HG03066 (cell line): ENCODE measurements at regions not wholly inside any gene's neighbourhood (a gene's known extent, or its start where the extent isn't known, plus 50 kb on each side); places are given as distances from the start of the nearest gene placed in this dataset.

Source experiments
- ATAC-seq: cut with Tn5 transposase; IDR thresholded peaks from one replicate; pipeline ENCODE4 v1.9.1; 2021; ENCODE audit warnings: low read depth; ENCODE audit not compliant: unreplicated experiment

DNA sequence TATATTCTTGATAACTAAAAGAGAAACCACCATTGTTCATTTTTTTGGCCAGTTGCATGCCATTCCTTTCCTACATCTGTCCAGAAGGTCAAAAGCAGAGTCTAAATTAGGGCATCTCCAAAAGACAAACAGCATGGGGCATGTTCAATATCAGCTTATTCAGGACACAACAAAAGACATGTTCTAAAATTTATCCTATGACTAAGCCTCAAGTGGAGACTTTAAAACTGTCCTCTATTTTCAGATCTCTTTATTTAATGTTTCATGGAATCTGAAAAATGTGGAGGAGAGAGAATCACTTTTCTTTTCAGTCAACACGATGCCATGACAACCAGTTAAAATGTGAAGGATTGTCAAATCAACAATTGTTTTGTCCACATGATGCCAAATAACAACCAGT lies 303.4 kb upstream of the PRMT6 start:
- no peak for ATAC-seq

DNA sequence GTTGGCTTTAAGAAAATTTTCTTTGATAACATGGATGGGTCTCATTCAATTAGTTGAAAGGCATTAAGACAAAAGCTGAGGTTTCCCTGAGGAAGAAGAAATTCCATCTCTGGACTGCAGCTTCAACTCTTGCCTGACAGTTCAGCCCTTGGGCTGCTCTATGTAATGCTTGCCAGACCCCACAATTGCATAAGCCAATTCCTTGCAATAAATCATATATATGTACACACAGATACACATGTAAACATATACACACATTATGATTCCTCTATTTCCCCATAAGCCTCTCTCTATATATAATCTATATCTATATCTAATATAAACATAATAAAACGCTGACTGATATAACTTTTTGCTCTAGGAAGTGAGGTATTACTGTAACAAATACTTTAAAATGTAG lies 301.5 kb upstream of the PRMT6 start:
- no peak for ATAC-seq

DNA sequence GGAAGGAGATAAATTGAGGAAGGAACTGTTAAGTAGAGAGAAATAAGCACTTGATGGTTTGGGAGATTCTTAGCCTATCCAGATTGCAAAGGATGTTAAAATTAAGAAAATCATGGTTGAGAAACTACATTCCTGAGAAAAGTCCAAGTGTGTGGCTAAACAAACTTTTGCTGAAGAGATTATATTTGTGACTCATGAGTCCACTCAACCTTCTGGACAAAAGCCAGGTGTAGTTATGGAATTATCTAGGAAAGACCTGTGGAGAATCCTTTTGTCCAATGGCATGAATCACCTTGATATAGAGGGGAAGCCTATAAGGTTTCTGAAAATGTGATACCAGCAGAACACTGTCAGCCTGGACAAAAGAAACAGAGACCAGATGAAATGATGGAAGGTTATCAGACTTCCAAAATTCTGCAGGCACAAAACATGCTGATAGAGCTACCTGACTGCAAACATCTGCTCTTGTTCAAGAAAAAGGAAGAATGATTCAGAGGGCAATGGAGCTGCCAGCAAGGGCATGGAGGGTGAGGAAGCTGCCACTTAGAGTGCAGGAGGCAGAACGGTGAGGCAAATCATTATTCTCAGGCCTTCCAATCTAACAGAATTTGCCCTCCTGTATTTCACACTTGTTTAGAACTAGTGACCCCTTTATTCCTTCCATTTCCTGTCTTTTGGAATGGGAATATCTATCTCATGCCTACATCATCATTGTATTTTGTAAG lies 300.6 kb upstream of the PRMT6 start:
- no peak for ATAC-seq

DNA sequence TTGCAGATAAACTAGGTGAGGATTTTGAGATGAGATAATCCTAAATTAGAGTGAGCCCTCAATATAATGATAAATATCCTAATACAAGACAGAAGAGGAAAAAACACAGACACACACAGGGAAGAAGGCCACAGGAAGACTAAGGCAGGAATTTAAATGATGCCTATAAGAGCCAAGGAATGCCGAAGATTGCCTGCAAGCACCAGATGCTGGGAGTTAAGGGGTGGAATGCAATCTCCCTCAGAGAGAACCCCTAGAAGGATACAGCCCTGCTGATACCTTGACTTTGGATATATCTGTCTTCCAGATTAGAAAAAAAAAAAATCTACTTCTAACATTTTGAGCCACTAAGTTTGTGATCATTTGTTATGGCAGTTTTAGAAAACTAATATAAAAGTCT lies 299.7 kb upstream of the PRMT6 start:
- no peak for ATAC-seq

DNA sequence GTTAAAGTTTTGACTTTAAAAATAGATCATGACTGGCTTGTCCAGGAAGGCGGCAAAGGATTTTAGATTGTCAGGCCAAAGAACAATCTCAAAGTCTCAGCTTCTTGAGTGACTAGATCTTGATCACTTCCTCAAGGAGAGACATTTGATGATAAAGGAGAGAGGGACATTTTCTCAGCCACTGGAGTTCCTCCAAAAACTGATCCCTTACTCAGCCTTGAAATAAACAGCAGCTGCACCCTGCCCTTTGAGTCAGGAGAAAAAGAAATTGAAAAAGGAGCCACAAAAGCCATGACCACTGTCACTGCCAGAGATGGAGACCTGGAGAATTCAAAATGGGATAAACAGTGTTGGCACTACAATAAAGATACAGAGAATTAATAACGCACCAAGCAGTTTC lies 288.4 kb upstream of the PRMT6 start:
- no peak for ATAC-seq

DNA sequence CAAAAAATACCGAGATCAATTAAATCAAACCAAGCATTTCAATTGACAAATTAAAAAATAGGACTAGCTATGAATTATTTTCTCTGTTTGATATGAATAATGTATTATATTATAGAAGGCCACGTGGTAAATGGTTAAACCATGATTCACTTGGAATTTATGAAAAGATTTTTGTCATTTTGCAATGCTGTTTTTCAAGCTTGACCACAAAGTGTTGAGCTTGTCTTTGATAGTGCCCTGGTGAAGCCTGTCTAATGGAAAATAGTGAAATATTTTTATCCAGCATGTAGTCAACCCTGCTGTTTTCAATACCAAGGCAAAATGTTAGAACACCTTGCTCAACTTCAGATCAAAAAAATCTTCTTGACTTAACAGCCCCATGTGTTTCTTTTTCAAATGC lies 288.0 kb upstream of the PRMT6 start:
- no peak for ATAC-seq

DNA sequence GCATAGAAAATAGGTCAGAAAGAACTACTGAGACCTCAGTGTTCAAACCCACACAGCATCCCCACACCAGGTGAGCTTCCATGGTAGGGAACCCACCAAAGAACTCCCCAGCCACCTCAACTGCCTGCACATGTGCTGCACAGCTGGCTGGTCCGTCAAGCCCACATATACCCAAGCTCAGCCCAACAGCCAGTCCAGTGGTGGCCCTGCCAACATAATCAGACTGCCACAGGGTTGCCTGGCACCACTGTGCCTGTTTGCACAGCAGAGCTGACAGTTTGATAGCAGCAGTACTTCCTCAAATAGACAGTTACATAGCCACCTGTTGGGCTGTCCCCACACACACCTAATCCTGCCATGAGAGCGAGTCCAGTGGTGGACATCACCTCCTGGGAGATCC lies 283.3 kb upstream of the PRMT6 start:
- ATAC-seq: no peak

DNA sequence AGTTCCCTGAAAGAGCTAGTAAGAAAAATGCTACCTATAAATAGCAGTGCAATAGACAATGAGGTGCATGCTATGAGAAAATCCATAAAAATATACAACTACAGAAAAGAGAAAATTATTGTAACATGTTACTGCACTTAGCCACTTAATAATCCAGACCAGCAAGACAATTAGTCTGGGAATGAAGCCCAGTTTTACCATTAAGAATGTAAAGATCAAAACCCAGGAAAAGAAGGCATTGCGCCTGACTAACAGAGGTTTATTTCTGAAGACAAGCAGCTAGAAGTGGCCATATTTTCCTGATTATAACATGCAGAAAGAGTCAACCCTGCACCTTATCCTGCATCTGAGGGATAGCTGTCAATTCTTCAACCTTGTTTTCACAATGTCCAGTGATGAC lies 276.4 kb upstream of the PRMT6 start:
- no peak for ATAC-seq

DNA sequence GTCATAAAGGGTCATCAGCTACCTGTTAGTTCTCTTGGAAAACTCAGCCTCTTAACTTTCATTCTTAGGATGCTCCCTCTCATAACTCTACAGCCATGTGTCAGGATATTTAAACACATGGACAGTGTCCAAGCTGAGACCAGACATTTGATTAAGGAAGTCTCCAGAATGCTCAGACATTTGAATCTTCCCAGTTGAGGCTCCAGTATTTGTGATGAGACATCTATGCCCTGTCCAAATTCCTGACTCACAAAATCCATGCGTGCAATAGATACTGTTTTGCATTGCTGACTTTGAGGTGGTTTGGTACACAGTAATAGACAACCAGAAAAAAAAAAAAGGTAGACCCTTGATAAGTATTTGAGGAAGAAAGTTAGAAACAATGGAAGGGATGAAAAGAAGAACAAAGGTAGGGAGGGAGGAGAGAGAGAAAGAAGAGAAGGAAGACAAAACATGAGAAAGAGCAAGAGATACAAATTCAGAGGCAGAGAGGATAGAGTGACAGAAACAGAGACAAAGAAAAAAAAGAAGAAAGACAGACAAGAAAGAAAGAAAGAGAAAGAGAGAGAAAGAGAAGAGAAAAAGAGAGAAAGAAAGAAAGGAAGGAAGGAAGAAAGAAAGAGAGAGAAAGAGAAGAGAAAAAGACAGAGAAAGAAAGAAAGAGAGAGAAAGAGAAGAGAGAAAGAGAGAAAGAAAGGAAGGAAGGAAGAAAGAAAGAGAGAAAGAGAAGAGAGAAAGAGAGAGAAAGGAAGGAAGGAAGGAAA lies 275.5 kb upstream of the PRMT6 start:
- no peak for ATAC-seq

DNA sequence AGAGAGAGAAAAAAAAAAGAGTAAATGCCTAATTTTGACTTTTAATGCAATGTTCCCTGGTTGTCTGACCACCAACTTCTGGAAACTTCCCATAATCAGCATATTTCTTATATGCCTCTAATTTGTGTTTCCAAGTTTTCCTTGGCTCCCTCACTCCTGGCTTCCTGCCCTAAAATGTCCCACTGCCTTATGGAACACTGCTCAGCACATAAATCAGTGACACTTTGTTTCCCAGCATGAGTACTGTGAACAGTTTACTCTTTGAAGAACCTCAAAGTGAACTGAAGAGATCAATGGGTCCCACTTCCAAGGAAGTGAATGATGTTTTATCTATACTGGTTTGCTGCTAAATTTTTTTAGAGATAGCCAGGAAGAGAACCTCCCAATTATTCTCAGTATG lies 271.3 kb upstream of the PRMT6 start:
- ATAC-seq: no peak

DNA sequence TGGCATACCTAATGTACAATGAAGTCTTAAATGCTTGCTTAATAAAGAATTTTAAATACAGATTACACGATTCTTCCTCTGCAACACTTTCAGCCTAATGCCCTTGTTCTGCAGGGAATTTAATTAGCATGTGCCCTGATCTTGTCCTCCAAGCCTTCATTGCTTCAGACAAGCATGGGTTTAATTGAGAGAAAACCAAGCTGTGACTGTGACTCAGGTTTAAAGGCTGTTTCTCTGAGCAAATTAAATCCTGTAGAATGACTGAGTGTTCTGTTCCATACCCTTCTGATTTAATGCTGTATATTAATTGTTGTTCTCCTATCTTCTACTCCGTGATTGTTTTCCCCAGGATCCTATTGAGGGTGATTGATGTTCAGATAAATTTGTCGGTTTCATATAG lies 269.0 kb upstream of the PRMT6 start:
- ATAC-seq: no peak

DNA sequence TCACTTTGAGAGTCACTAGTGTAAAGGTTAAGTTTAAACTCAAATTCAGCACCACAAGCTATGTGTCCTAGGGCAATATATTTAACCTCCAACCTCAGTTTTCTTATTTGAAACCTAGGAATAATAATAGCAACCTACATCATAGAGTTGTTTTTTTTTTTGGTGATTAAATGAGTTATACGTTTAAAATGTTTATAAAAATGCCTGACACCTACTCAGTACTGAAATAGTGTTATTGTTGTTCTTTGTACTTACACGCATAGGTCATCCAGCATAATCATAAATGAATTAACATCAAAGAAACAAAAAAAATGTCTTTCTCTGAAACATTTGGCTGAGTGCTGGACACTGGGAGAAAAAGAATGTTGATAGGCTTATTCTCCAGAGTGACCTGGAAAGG lies 266.8 kb upstream of the PRMT6 start:
- ATAC-seq: no peak

DNA sequence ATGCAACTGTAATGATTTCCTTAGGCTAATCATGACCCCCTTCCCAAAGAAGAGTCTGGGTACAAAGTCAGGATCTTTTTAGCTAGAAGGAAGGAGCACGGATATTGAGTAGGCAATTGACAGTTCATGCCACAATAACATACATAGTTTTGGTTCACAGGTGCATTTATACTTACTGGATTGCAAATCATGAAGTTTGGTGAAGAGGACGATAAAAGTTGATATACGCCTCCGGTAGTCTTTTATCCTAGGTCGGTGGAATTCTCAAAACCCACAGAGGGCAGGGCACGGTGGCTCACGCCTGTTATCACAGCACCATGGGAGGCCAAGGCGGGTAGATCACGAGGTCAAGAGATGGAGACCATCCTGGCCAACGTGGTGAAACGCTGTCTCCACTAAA lies 265.4 kb upstream of the PRMT6 start:
- no peak for ATAC-seq

DNA sequence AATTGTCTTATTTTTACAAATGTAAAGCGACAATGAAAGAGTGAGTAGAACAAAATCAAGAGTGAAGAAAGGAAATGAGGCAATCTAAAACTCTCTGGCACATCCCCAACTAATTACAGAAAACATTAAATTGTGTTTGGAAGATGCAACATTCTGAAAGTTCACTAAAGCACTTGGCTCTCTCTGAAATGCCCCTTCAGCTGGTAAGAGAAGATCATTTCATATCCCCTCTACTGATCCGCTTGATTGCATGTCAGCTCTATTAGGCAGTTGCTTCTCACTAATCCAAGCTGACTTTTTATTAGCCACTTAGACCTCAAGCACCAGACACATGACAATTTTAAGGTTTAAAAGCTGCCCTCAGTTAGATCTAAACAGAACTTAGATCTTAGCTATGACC lies 262.8 kb upstream of the PRMT6 start:
- no peak for ATAC-seq

DNA sequence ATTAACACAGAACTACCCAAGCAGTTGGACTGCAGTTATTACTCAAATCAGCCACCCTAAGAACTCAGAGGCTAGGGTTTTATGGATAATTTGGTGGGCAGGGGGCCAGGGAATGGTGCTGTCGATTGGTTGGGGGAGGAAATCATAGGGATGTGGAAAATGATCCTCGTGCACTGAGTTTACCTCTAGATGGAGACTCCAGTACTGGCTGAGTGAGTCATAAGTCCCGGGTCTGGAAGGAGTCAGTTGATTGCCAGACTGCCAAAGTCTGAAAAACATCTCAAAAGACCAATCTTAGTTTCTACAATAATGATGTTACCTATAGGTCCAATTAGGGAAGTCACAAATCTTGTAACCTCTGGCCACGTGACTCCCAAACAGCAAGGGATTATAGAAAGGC lies 257.5 kb upstream of the PRMT6 start:
- ATAC-seq: no peak

DNA sequence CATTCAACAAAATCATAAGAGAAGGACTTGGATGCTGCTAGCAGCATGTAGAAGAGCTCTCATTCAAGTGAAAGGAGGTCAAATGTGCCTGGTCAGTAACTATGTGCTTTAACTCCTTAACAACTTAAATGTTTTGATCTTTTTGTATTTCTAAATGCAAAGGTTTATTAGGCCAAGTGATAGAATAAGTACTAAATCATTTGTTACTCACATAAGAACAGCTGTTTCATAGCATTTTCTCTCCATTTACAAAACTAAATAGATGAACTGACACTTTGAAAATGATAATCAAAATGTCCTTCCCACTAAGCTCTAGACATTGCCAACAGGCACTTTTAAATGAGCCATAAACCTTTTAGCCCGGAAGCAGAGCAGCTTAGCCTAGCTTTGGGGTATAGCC lies 254.3 kb upstream of the PRMT6 start:
- ATAC-seq: no peak

DNA sequence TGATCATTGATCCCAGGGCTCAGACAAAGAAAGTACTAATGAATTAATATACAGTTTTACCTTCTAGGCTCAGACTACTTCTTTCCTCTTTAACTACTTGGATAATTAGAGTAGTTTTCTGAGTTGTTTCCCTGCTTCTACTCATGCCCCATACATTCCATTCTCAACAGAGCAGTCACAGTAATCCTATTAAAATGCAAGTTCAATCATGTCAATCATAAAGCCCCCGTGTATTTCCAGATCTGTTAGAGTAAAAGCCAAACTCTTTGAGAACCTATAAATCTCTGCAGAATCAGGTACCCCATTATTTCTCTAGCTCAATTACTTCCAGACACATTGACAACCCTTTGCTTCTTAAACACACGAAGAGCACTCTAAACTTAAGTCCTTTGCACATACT lies 242.1 kb upstream of the PRMT6 start:
- ATAC-seq: no peak

DNA sequence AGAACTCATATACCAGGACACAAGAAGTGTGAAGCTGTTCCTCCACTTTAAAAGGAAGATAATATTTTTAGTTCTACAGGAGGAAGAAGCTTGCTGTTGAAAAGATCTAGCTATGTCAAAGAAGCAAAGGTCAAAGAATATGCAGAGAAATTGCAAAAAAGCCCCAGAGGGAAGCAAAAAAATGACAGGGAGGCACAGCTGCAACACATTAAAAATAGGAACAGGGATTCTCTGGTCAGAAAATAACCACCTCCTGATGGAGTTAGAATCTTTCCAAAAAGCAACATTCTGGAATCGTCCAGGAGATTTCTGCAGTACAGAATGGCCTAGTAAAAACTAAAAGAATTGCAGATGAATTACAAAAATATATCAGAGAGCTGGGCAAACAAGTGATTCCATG lies 238.9 kb upstream of the PRMT6 start:
- ATAC-seq: no peak

DNA sequence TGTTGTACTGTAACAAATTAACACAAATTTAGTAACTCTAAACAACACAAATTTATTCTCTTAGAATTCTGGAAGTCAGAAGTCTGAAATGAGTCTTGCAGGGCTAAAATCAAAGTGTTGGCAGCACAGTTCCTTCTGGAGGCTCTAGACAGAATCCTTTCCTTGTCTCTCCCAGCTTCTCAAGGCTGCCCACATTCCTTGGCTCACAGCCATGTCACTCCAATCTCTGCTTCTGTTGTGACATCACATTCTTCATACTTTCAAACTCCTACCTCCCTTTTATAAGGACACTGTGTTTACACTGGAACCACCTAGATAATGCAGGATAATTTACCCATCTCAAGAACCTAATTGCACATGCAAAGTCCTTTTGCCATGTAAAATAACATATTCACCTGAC lies 225.0 kb upstream of the PRMT6 start:
- no peak for ATAC-seq

DNA sequence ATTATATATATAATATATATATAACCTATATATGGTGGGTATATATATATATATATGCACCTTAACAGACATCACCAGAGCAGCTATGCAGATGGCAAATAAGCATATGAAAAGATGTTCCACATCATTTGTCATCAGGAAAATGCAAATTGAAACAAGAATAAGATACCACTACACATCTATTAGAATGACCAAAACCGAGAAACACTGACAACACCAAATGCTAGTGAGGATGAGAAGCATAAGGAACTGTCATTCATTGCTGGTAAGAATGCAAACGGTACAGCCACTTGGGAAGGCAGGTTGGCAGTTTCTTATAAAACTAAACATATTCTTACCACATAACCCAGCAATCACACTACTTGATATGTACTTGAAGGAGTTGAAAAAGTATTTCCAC lies 219.8 kb upstream of the PRMT6 start:
- ATAC-seq: peak; percentile 82

DNA sequence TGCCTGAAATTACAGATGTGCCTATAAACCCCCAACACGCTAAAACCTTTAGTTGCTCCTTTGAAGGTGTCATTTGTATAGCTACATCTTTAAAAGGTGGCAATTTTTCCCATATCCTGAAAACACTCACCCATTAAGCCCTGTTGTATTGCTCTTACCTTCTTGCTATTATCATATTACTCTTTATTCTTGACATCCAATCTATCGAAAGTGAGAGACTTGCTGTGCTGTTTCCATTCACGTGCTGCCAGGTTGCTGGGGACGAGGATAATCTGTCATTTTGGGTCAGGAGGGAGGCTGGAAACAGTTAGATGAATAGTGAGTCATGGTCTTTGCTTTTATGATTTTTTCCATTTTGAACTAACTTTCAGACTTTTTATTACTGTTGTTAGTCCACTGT lies 213.0 kb upstream of the PRMT6 start:
- no peak for ATAC-seq

DNA sequence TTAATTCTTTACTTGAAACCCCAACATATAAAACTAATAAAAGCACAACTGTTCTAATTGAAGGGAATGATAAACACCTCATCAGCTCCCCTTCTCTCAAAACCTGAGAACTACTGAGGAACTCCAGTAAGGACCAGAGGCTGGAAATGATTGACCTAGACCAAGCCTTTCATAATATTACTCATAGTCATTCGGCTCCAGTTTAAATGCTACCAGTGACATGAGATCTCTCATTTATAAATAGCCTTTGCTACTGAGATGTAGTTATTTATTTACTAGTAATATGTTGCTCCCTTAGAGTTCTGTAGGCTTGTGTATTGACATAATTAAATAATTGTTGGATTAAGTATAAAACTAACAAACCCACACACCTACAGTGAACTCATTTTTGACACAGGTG lies 209.8 kb upstream of the PRMT6 start:
- peak; percentile 87 for ATAC-seq
